Heart left ventricle (tissue), 16 donors: ENCODE measurements at regions not wholly inside any gene's neighbourhood (a gene's known extent, or its start where the extent isn't known, plus 50 kb on each side); places are given as distances from the start of the nearest gene placed in this dataset.
A peak's percentile ranks its signal among the peaks of the same experiment; 100 is the strongest.

ENCODE experiments used
- ATAC-seq, 4 donors: fragments of 200-7000 bp; cut with Tn5 transposase; one replicate each; pipeline ENCODE4 v1.9.1; 2020 to 2022; ENCODE audit warnings: moderate library complexity in 4 of 4, mild to moderate bottlenecking in 3 of 4, moderate number of reproducible peaks in 1 of 4
- DNase-seq, 5 donors: peaks; one replicate each; pipeline ENCODE4 v3.0.0-alpha.2; 2020
- H3K27ac ChIP-seq, 12 donors: fragments of 200-600 bp; sonication (generic) in 4 of 12; one replicate each; pipeline versions ENCODE4 v1.5.0 to v1.8.0; 2016 to 2022; ENCODE audit warnings: mild to moderate bottlenecking in 2 of 12
- H3K27me3 ChIP-seq, 9 donors: fragments of 200-600 bp; sonication (generic) in 2 of 9; one replicate each; pipeline versions ENCODE4 v1.5.1 to v1.8.0; 2016 to 2022; ENCODE audit warnings: mild to moderate bottlenecking in 3 of 9
- H3K36me3 ChIP-seq, 9 donors: fragments of 200-600 bp; sonication (generic) in 2 of 9; one replicate each; pipeline versions ENCODE4 v1.5.0 to v1.8.0; 2018 to 2022; ENCODE audit warnings: mild to moderate bottlenecking in 2 of 9
- H3K4me1 ChIP-seq, 12 donors: fragments of 200-600 bp; sonication (generic) in 4 of 12; one replicate each; pipeline versions ENCODE4 v1.5.0 to v1.8.0; 2016 to 2022; ENCODE audit warnings: mild to moderate bottlenecking in 3 of 12
- H3K4me3 ChIP-seq, 12 donors: fragments of 200-600 bp; sonication (generic) in 4 of 12; one replicate each; pipeline versions ENCODE4 v1.5.0 to v1.8.0; 2017 to 2022; ENCODE audit warnings: mild to moderate bottlenecking in 9 of 12, moderate library complexity in 4 of 12
- H3K9me3 ChIP-seq, 12 donors: fragments of 200-600 bp; sonication (generic) in 4 of 12; one replicate each; pipeline versions ENCODE4 v1.5.0 to v1.8.0; 2016 to 2022; ENCODE audit warnings: mild to moderate bottlenecking in 1 of 12
- CTCF ChIP-seq, 12 donors: fragments of 200-600 bp; sonication (generic) in 4 of 12; IDR thresholded peaks; one replicate each; pipeline versions ENCODE4 v1.5.0 to v1.8.0; 2018 to 2022; ENCODE audit warnings: antibody characterized with exemption in 12 of 12, mild to moderate bottlenecking in 5 of 12
- POLR2A ChIP-seq, 2 donors: fragments of 450-650 bp; IDR thresholded peaks; one replicate each; pipeline ENCODE4 v1.6.1; 2017; ENCODE audit warnings: antibody characterized with exemption in 2 of 2, mild to moderate bottlenecking in 2 of 2, moderate library complexity in 2 of 2
- WGBS, 4 donors: extraction: QIAGEN DNeasy Blood & Tissue Kit in 2 of 4; methylation state at CpG; one replicate each; pipeline versions ENCODE4 v1.1.5 to v1.1.7; 2013 to 2018; 5-methylcytosine and 5-hydroxymethylcytosine counted together
- intact Hi-C, 10 donors: fragments of 100-400 bp; cut with DNase I; formaldehyde crosslinking; loops; one replicate each; pipeline versions ENCODE4 v1.11.1 to v1.14.2; 2022
- donor health status: ischemic (EF 13 %, LVEDD 7.1; RV severe dilation, severe dysfunction).
- donor health status: healthy with polysubstance abuse.
- donor health status: DM: no; HTN: yes; CAD: no.
- donor health status: DM: no; HTN: no; CAD: no.
- donor health status: ischemic (EF 25% LVEDD 6.9; RV normal size, moderate dysfunction).
- donor health status: ischemic (EF 25% LVEDD 5.7; RV mildly dilated, moderate dysfunction).
- donor health status: healthy.
- donor health status: DM: yes; HTN: yes; CAD: no.
- donor health status: ischemic (EF 35%, LVEDD 5.7; RV mildly dilated, moderate dysfunction).
- donor health status: nonischemic (EF 11% LVEDD 7.7; RV severe dilation, severe dysfunction).
- donor health status: DM: yes; HTN: yes; CAD: no.
- donor health status: PGD.
- donor health status: ischemic (EF 29% LVEDD 5.4; RV normal size, mild dysfunction).
- donor health status: nonischemic (EF 23%, LVEDD 6.1; RV moderate dilation, normal function).

DNA sequence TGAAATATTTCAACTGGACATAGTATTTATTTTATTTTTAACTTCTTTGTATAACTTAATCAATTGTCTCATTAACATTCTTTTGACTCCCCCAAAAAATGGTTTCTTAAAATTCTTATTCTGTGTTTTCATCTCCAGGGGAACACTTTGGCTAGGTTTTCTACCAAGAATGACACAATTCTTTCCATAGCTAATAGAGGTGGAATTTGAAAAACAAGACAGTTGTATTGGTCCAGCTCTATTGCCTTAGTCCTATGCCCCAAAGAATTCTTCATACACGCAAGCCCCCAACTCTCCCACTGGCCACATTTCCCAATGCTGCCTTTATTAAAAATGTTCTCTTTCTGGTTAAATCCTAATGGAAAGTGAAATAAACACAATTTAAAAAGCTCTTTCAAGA lies 104.7 kb upstream of the PKDCC start:
- no peak for DNase-seq
- Histone ChIP-seq H3K36me3 (no peaks in the 10 kb centered on the region), H3K9me3 (no peaks in the 10 kb centered on the region), H3K4me1 (peaks cover 0 to 87% (median 34%) of the 10 kb centered on the region in 12 donors), H3K4me3 (no peak overlapping the region), H3K27me3 (no peaks in the 10 kb centered on the region), H3K27ac (peak overlapping the region in 4 of 12 donors; percentile 24 to 68 (median 52))
- no peak for TF ChIP-seq POLR2A (IDR thresholded peaks at IDR 0.05)
- no peak for TF ChIP-seq CTCF (IDR thresholded peaks at IDR 0.05)
- WGBS, 4 donors = 79 to 90% (median 86%) methylated on average over 1 of the region's 1 CpG
- intact Hi-C loops = loop anchor here in 3 of 10 donors (5.0 kb wide), 1 partner anchor 109 kb away; no protein-coding TSS in a partner anchor
- no peak for ATAC-seq

- H3K27ac ChIP-seq = peak overlapping the region in 6 of 12 donors; percentile 23 to 68 (median 38)
- no peaks in the 10 kb centered on the region for H3K36me3 ChIP-seq
- no peaks in the 10 kb centered on the region for H3K27me3 ChIP-seq
- H3K4me1 ChIP-seq = peaks cover 0 to 81% (median 33%) of the 10 kb centered on the region in 12 donors
- TF ChIP-seq CTCF (IDR thresholded peaks at IDR 0.05) (no peak), POLR2A (IDR thresholded peaks at IDR 0.05) (no peak)
- no peak overlapping the region for H3K4me3 ChIP-seq
- peak in 1 of 4 donors; percentile 15 for ATAC-seq
- H3K9me3 ChIP-seq = no peaks in the 10 kb centered on the region
- 49 to 69% (median 51%) methylated on average over 9 of the region's 9 CpGs for WGBS, 4 donors
- intact Hi-C loops = loop anchor here in 3 of 10 donors (5.0 kb wide), 1 partner anchor 108 kb away; no protein-coding TSS in a partner anchor
- no peak for DNase-seq
Measured at GRCh38 chr2:41944220-41944880, 103.5 kb upstream of the PKDCC start.

GRCh38 chr2:41947701-41948396 lies 100.0 kb upstream of the PKDCC start:
- Histone ChIP-seq H3K9me3 (no peaks in the 10 kb centered on the region), H3K27me3 (no peaks in the 10 kb centered on the region), H3K36me3 (no peaks in the 10 kb centered on the region), H3K4me1 (peaks cover 0 to 54% (median 28%) of the 10 kb centered on the region in 12 donors), H3K4me3 (no peak overlapping the region), H3K27ac (peak overlapping the region in 11 of 12 donors; percentile 10 to 90 (median 63))
- peak; percentile 95 to 98 (median 98) for ATAC-seq
- no peak for TF ChIP-seq CTCF (IDR thresholded peaks at IDR 0.05)
- TF ChIP-seq POLR2A (IDR thresholded peaks at IDR 0.05) = no peak
- WGBS, 4 donors = 16 to 20% (median 17%) methylated on average over 11 of the region's 11 CpGs
- intact Hi-C loops = loop anchor here in 3 of 10 donors (5.0 kb wide), 3 partner anchors 99 to 109 kb away; partner anchors contain the start of gene PKDCC (in 1 of the 3)
- peak; percentile 67 to 83 (median 71) for DNase-seq

- H3K9me3 ChIP-seq = no peaks in the 10 kb centered on the region
- H3K4me1 ChIP-seq = peaks cover 0 to 54% (median 27%) of the 10 kb centered on the region in 12 donors
- WGBS, 4 donors = 53 to 73% (median 66%) methylated on average over 3 of the region's 3 CpGs
- TF ChIP-seq POLR2A (IDR thresholded peaks at IDR 0.05) (no peak), CTCF (IDR thresholded peaks at IDR 0.05) (no peak)
- peak in 2 of 4 donors; percentile 10 to 11 for ATAC-seq
- H3K4me3 ChIP-seq = no peak overlapping the region
- DNase-seq = no peak
- intact Hi-C loops = loop anchor here in 3 of 10 donors (5.0 kb wide), 3 partner anchors 99 to 109 kb away; partner anchors contain the start of gene PKDCC (in 1 of the 3)
- H3K27ac ChIP-seq = peak overlapping the region in 8 of 12 donors; percentile 17 to 90 (median 66)
- H3K36me3 ChIP-seq = no peaks in the 10 kb centered on the region
- no peaks in the 10 kb centered on the region for H3K27me3 ChIP-seq
Measured at GRCh38 chr2:41948397-41948763, 99.4 kb upstream of the PKDCC start.
